Fibroblast of lung (primary cell): ENCODE measurements at regions not wholly inside any gene's neighbourhood (a gene's known extent, or its start where the extent isn't known, plus 50 kb on each side); places are given as distances from the start of the nearest gene placed in this dataset.

Source experiments
- DNase-seq, 2 donors: peaks; one replicate each; pipeline versions ENCODE4 v3.0.0 to v3.0.0-alpha.2; 2010; ENCODE audit warnings: low read depth in 2 of 2
- H2AFZ ChIP-seq: 2 replicates; pipeline ENCODE4 v1.5.1; 2012; ENCODE audit warnings: low read length, control low read depth, inconsistent platforms
- H3K27ac ChIP-seq: 2 replicates; pipeline ENCODE4 v1.5.1; 2011; ENCODE audit warnings: low read length, control low read depth; ENCODE audit not compliant: insufficient read depth
- H3K27me3 ChIP-seq: 2 replicates; pipeline ENCODE4 v1.5.1; 2011; ENCODE audit warnings: mild to moderate bottlenecking, low read length; ENCODE audit not compliant: control insufficient read depth, insufficient read depth
- H3K36me3 ChIP-seq: 2 replicates; pipeline ENCODE4 v1.5.1; 2011; ENCODE audit warnings: low read length; ENCODE audit not compliant: control insufficient read depth, insufficient read depth
- H3K4me1 ChIP-seq: 2 replicates; pipeline ENCODE4 v1.5.1; 2011; ENCODE audit warnings: low read length; ENCODE audit not compliant: control insufficient read depth, insufficient read depth; ENCODE audit errors: extremely low read depth
- H3K4me2 ChIP-seq: 2 replicates; pipeline ENCODE4 v1.5.1; 2011; ENCODE audit warnings: low read length, control low read depth; ENCODE audit not compliant: insufficient read depth; ENCODE audit errors: extremely low read depth
- H3K4me3 ChIP-seq, 4 experiments: fragments of 200-600 bp in 1 of 4; sonication (generic) in 1 of 4; replicated peaks in 1 of 4; 2 replicates each; pipeline ENCODE4 v1.5.1; 2011 to 2016; ENCODE audit warnings: low read length in 4 of 4, low read depth in 3 of 4, mild to moderate bottlenecking in 3 of 4, control low read depth in 2 of 4, inconsistent platforms in 1 of 4, mixed read lengths in 1 of 4; ENCODE audit not compliant: insufficient read depth in 1 of 4; ENCODE audit errors: control extremely low read depth in 1 of 4
- H3K79me2 ChIP-seq: 2 replicates; pipeline ENCODE4 v1.5.1; 2012; ENCODE audit warnings: mild to moderate bottlenecking, low read length, inconsistent platforms; ENCODE audit not compliant: control insufficient read depth, insufficient read depth
- H3K9ac ChIP-seq: 2 replicates; pipeline ENCODE4 v1.5.1; 2011; ENCODE audit warnings: mild to moderate bottlenecking, low read length, control low read depth; ENCODE audit not compliant: insufficient read depth
- H3K9me3 ChIP-seq: 2 replicates; pipeline ENCODE4 v1.5.1; 2012; ENCODE audit warnings: low read depth, low read length; ENCODE audit not compliant: control insufficient read depth, insufficient read depth
- H4K20me1 ChIP-seq: 2 replicates; pipeline ENCODE4 v1.5.1; 2011; ENCODE audit warnings: low read length; ENCODE audit not compliant: control insufficient read depth, insufficient read depth; ENCODE audit errors: extremely low read depth
- EZH2 ChIP-seq: IDR thresholded peaks from 2 replicates; pipeline ENCODE4 v1.5.1; 2012; ENCODE audit warnings: low read length, control low read depth, mild to moderate bottlenecking; ENCODE audit errors: missing control alignments
- TF ChIP-seq, protein P1 (sequence below), 2 donors: IDR thresholded peaks in 1 of 2; conservative IDR thresholded peaks in 1 of 2; 1 replicate in 1 of 2; 2 replicates in 1 of 2; pipeline ENCODE4 v1.5.1; 2011 to 2012; ENCODE audit warnings: low read length in 2 of 2, control low read depth in 1 of 2, inconsistent platforms in 1 of 2, low read depth in 1 of 2, mild to moderate bottlenecking in 1 of 2

GRCh38 chr7:17696422-17696821, 243.9 kb downstream of the SNX13 start:
- TF ChIP-seq, protein P1, sequence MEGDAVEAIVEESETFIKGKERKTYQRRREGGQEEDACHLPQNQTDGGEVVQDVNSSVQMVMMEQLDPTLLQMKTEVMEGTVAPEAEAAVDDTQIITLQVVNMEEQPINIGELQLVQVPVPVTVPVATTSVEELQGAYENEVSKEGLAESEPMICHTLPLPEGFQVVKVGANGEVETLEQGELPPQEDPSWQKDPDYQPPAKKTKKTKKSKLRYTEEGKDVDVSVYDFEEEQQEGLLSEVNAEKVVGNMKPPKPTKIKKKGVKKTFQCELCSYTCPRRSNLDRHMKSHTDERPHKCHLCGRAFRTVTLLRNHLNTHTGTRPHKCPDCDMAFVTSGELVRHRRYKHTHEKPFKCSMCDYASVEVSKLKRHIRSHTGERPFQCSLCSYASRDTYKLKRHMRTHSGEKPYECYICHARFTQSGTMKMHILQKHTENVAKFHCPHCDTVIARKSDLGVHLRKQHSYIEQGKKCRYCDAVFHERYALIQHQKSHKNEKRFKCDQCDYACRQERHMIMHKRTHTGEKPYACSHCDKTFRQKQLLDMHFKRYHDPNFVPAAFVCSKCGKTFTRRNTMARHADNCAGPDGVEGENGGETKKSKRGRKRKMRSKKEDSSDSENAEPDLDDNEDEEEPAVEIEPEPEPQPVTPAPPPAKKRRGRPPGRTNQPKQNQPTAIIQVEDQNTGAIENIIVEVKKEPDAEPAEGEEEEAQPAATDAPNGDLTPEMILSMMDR (conservative IDR thresholded peaks at IDR 0.05 in 1 of 2, IDR thresholded peaks at IDR 0.05 in 1 of 2; ENCODE audit: low read depth in 1 of 2, low read length in 2 of 2) = no peak
- no peak for TF ChIP-seq EZH2
- peak; percentile 66 to 97 for DNase-seq
- Histone ChIP-seq H3K9ac (no peak overlapping the region), H3K27me3 (no peaks in the 10 kb centered on the region), H2AFZ (peak overlapping the region; percentile 7), H3K4me1 (peaks cover 2% of the 10 kb centered on the region), H3K4me3 (no peak overlapping the region), H3K9me3 (no peaks in the 10 kb centered on the region), H3K79me2 (no peaks in the 10 kb centered on the region), H3K36me3 (no peaks in the 10 kb centered on the region), H3K27ac (no peak overlapping the region), H3K4me2 (no peak overlapping the region), H4K20me1 (no peaks in the 10 kb centered on the region)

- H3K9me3 ChIP-seq = no peaks in the 10 kb centered on the region
- TF ChIP-seq EZH2 = no peak
- TF ChIP-seq, protein P1 (conservative IDR thresholded peaks at IDR 0.05 in 1 of 2, IDR thresholded peaks at IDR 0.05 in 1 of 2; ENCODE audit: low read depth in 1 of 2, low read length in 2 of 2) = no peak
- H3K4me1 ChIP-seq = peaks cover 2% of the 10 kb centered on the region
- no peaks in the 10 kb centered on the region for H3K79me2 ChIP-seq
- H3K4me2 ChIP-seq = no peak overlapping the region
- no peak for DNase-seq
- H3K27ac ChIP-seq = no peak overlapping the region
- H3K9ac ChIP-seq = no peak overlapping the region
- H2AFZ ChIP-seq = no peak overlapping the region
- no peak overlapping the region for H3K4me3 ChIP-seq
- no peaks in the 10 kb centered on the region for H3K27me3 ChIP-seq
- H4K20me1 ChIP-seq = no peaks in the 10 kb centered on the region
- no peaks in the 10 kb centered on the region for H3K36me3 ChIP-seq
Measured at GRCh38 chr7:17697128-17697881, 243.0 kb downstream of the SNX13 start.

DNA sequence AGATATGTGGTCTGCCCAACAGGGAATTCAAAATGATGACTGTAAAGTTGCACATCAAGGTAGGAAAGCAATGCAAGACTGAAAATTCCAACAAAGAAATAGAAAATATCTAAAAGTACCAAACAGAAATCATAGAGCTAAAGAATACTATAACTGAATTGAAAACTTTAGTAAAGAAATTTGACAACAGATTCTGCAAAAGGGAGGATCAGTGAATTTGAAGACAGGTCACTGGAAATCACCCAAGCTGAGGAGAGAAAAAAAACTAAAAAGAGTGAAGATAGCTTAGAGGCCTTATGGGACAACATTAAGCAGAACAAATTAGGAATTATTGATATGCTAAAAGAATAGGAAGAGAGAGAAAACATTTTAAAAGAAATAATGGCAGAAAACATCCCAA, 240.6 kb downstream of the SNX13 start:
- H3K36me3 ChIP-seq = no peaks in the 10 kb centered on the region
- H3K27ac ChIP-seq = no peak overlapping the region
- DNase-seq = no peak
- no peaks in the 10 kb centered on the region for H4K20me1 ChIP-seq
- H3K9me3 ChIP-seq = no peaks in the 10 kb centered on the region
- TF ChIP-seq, protein P1 (conservative IDR thresholded peaks at IDR 0.05 in 1 of 2, IDR thresholded peaks at IDR 0.05 in 1 of 2; ENCODE audit: low read depth in 1 of 2, low read length in 2 of 2) = no peak
- no peak for TF ChIP-seq EZH2
- no peak overlapping the region for H3K4me2 ChIP-seq
- no peak overlapping the region for H3K9ac ChIP-seq
- H2AFZ ChIP-seq = no peak overlapping the region
- H3K79me2 ChIP-seq = no peaks in the 10 kb centered on the region
- no peak overlapping the region for H3K4me3 ChIP-seq
- H3K4me1 ChIP-seq = peaks cover 2% of the 10 kb centered on the region
- no peaks in the 10 kb centered on the region for H3K27me3 ChIP-seq
